Nephron progenitor cell (in vitro differentiated cells): ENCODE measurements at regions not wholly inside any gene's neighbourhood (a gene's known extent, or its start where the extent isn't known, plus 50 kb on each side); places are given as distances from the start of the nearest gene placed in this dataset.

Source experiments
- DNase-seq: peaks from one replicate; pipeline ENCODE4 v3.0.0; 2021
- H3K27ac Mint-ChIP-seq: 2 replicates; pipeline ENCODE4 v1.8.0; 2021; ENCODE audit warnings: mild to moderate bottlenecking, moderate library complexity, mixed read lengths
- H3K27me3 Mint-ChIP-seq: 2 replicates; pipeline ENCODE4 v1.8.0; 2021; ENCODE audit warnings: mild to moderate bottlenecking, low read depth, mixed read lengths; ENCODE audit not compliant: poor library complexity
- H3K36me3 Mint-ChIP-seq: 2 replicates; pipeline ENCODE4 v1.8.0; 2021; ENCODE audit warnings: low read depth, mixed read lengths
- H3K4me1 Mint-ChIP-seq: 2 replicates; pipeline ENCODE4 v1.8.0; 2021; ENCODE audit warnings: mixed read lengths
- H3K4me3 Mint-ChIP-seq: 2 replicates; pipeline ENCODE4 v1.8.0; 2021; ENCODE audit warnings: mild to moderate bottlenecking, moderate library complexity, mixed read lengths
- H3K9me3 Mint-ChIP-seq: 2 replicates; pipeline ENCODE4 v1.8.0; 2021; ENCODE audit warnings: mild to moderate bottlenecking, moderate library complexity, mixed read lengths
- TF ChIP-seq, protein P1 (sequence below): fragments of 200-600 bp; sonication (generic); IDR thresholded peaks from 2 replicates; pipeline ENCODE4 v1.5.0; 2021; ENCODE audit warnings: antibody characterized with exemption

DNA sequence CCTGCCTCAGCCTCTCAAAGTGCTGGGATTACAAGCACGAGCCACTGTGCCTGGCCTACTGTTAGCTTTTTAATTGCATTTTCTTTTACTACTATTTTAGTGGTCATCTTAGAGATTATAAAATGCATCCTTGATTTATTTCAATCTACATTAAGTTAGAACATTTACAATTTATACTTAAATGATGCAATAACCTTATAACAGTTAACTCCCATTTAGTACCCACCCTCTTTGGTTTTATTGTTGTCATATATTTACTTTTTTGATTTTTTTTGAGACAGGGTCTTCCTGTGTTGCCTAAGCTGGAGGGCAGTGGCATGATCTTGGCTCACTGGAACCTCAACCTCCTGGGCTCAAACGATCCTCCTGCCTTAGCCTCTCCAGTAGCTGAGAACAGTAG lies 77.3 kb downstream of the PPCDC start:
- DNase-seq, result no peak
- Mint-ChIP-seq H3K9me3 (peaks cover 3% of the 10 kb centered on the region), H3K4me3 (no peak overlapping the region), H3K27me3 (no peaks in the 10 kb centered on the region), H3K36me3 (no peaks in the 10 kb centered on the region), H3K4me1 (peaks cover 37% of the 10 kb centered on the region), H3K27ac (no peak overlapping the region)
- TF ChIP-seq, protein P1, sequence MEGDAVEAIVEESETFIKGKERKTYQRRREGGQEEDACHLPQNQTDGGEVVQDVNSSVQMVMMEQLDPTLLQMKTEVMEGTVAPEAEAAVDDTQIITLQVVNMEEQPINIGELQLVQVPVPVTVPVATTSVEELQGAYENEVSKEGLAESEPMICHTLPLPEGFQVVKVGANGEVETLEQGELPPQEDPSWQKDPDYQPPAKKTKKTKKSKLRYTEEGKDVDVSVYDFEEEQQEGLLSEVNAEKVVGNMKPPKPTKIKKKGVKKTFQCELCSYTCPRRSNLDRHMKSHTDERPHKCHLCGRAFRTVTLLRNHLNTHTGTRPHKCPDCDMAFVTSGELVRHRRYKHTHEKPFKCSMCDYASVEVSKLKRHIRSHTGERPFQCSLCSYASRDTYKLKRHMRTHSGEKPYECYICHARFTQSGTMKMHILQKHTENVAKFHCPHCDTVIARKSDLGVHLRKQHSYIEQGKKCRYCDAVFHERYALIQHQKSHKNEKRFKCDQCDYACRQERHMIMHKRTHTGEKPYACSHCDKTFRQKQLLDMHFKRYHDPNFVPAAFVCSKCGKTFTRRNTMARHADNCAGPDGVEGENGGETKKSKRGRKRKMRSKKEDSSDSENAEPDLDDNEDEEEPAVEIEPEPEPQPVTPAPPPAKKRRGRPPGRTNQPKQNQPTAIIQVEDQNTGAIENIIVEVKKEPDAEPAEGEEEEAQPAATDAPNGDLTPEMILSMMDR, result no peak

- H3K36me3 Mint-ChIP-seq, result no peaks in the 10 kb centered on the region
- H3K4me3 Mint-ChIP-seq, result peak overlapping the region; percentile 48
- no peaks in the 10 kb centered on the region for H3K9me3 Mint-ChIP-seq
- H3K27ac Mint-ChIP-seq, result peak overlapping the region; percentile 82
- H3K4me1 Mint-ChIP-seq, result peaks cover 55% of the 10 kb centered on the region
- DNase-seq, result no peak
- TF ChIP-seq, protein P1, result no peak
- no peaks in the 10 kb centered on the region for H3K27me3 Mint-ChIP-seq
Observed at GRCh38 chr15:75104804-75105557, 81.6 kb downstream of the PPCDC start.

DNA sequence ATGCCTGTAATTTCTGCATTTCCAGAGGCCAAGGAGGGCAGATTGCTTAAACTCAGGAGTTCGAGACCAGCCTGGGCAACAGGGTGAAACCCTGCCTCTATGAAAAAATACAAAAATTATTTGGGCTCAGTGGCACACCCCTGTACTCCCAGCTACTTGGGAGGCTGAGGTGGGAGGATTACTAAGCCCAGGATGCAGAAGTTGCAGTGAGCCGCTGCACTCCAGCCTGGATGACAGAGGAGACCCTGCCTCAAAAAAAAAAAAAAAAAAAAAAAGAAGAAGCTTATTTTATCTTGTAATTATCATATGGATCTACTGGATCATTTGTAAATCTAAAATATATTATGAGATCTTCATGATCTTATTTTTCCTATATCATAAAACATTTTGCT lies 84.1 kb downstream of the PPCDC start:
- H3K9me3 Mint-ChIP-seq, result peaks cover under 1% of the 10 kb centered on the region
- DNase-seq, result no peak
- H3K4me3 Mint-ChIP-seq, result no peak overlapping the region
- no peaks in the 10 kb centered on the region for H3K27me3 Mint-ChIP-seq
- TF ChIP-seq, protein P1, result no peak
- H3K4me1 Mint-ChIP-seq, result peaks cover 53% of the 10 kb centered on the region
- no peaks in the 10 kb centered on the region for H3K36me3 Mint-ChIP-seq
- no peak overlapping the region for H3K27ac Mint-ChIP-seq

DNA sequence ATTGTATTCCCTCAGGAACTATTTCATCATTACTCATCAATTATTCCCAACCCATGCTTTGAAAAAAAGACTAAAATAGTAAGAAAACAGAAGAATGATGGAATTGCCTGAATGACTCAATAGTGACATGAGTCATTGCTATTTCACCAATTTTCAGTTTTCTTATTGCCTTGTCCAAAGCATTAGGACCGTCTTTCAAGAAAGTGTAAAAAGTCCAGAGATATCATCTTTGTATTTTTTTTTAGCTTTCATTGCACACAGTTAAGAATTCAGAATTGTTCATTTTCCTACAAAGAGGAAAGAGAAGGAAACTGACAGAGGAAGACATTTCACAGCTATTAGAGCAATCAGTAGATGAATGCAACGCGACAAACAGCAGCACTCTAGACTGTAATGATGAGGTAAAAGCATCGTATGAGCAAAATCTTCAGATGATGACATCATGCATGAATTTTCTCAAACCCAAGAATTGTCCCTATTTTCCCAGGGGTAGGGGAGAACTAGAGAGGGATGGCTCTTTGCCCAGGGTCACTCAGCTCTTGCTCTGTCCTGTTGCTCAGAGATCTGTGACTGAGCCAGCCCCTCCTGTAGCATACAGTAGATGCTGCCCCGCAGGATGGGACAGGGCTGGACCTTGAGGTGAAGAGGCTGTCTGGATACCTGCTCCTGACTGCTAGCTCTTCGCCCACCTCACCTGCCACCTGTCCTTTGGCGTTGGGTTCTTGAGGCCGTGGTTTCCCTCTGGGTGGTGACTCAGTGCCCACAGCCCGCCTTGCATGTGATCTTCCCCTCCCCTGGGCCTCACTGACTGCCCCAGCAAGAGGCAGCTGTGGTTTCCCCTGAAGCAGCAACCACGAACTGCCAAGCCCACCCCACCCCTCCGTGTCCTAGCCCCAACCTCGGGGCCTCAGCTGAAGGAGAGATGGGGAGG lies 84.8 kb downstream of the PPCDC start:
- DNase-seq, result no peak
- Mint-ChIP-seq H3K27ac (no peak overlapping the region), H3K4me3 (no peak overlapping the region), H3K27me3 (no peaks in the 10 kb centered on the region), H3K36me3 (no peaks in the 10 kb centered on the region), H3K4me1 (peaks cover 47% of the 10 kb centered on the region), H3K9me3 (peaks cover 7% of the 10 kb centered on the region)
- TF ChIP-seq, protein P1, result no peak

GRCh38 chr15:75109021-75109735 lies 85.8 kb downstream of the PPCDC start:
- H3K9me3 Mint-ChIP-seq, result peaks cover 17% of the 10 kb centered on the region
- DNase-seq, result no peak
- H3K4me3 Mint-ChIP-seq, result no peak overlapping the region
- peaks cover 44% of the 10 kb centered on the region for H3K4me1 Mint-ChIP-seq
- TF ChIP-seq, protein P1, result no peak
- H3K27me3 Mint-ChIP-seq, result peaks cover under 1% of the 10 kb centered on the region
- H3K36me3 Mint-ChIP-seq, result peaks cover 3% of the 10 kb centered on the region
- H3K27ac Mint-ChIP-seq, result peak overlapping the region; percentile 45
